ENCODE measurements at regions not wholly inside any gene's neighbourhood (a gene's known extent, or its start where the extent isn't known, plus 50 kb on each side); places are given as distances from the start of the nearest gene placed in this dataset.

- Histone ChIP-seq H3K36me3 (replicated peaks in 1 of 2; ENCODE audit: control insufficient read depth in 1 of 2, insufficient read depth in 2 of 2, low read length in 1 of 2) (no peaks in the 10 kb centered on the region), H3K79me2 (ENCODE audit: insufficient read depth) (no peaks in the 10 kb centered on the region), H3K27me3 (ENCODE audit: insufficient read depth) (no peaks in the 10 kb centered on the region), H3K4me1 (ENCODE audit: control insufficient read depth in 1 of 2, insufficient read depth in 2 of 2, low read depth in 1 of 2, low read length in 1 of 2) (no peaks in the 10 kb centered on the region), H3K4me2 (no peak overlapping the region), H3K9me3 (no peaks in the 10 kb centered on the region), H2AFZ (ENCODE audit: low read depth) (no peak overlapping the region), H3K9ac (no peak overlapping the region), H3K27ac (ENCODE audit: low read depth in 2 of 2, low read length in 1 of 2) (no peak overlapping the region), H3K9me2 (no peaks in the 10 kb centered on the region), H3K4me3 (ENCODE audit: low read depth in 2 of 2, low read length in 1 of 2) (no peak overlapping the region), H4K20me1 (ENCODE audit: insufficient read depth) (no peaks in the 10 kb centered on the region), H3F3A (replicated peaks; ENCODE audit: insufficient read depth) (no peaks in the 10 kb centered on the region)
- no peak for DNase-seq
- ChIA-PET CTCF (interaction anchor here (0.5 kb wide), 1 partner anchor 22 kb away, joined by 3 read pairs; no protein-coding TSS in a partner anchor), POLR2A (no interaction called here)
- 59% methylated on average over 3 of the region's 6 CpGs for WGBS (ENCODE audit: low lambda C conversion rate)
- TF ChIP-seq NFIC (IDR thresholded peaks at IDR 0.05; ENCODE audit: borderline replicate concordance) (no peak), GATA2 (CRISPR knock-in tag; IDR thresholded peaks at IDR 0.05) (no peak), EP300 (IDR thresholded peaks at IDR 0.05; ENCODE audit: borderline replicate concordance in 1 of 2, low read depth in 1 of 2, low read length in 1 of 2) (no peak), MXI1 (IDR thresholded peaks at IDR 0.05; ENCODE audit: low read depth, low read length) (no peak), MAX (IDR thresholded peaks at IDR 0.05; ENCODE audit: low read depth) (no peak), CTCF (IDR thresholded peaks at IDR 0.05) (no peak), TEAD4 (IDR thresholded peaks at IDR 0.05; ENCODE audit: borderline replicate concordance, insufficient read depth) (no peak), TAF1 (IDR thresholded peaks at IDR 0.05; ENCODE audit: borderline replicate concordance, low read depth, low read length) (no peak), EZH2phosphoT487 (IDR thresholded peaks at IDR 0.05; ENCODE audit: borderline replicate concordance, low read depth) (no peak)
Measured at GRCh38 chr2:128580988-128581848, 262.6 kb upstream of the HS6ST1 start.

GRCh38 chr2:128581849-128582244, 263.2 kb upstream of the HS6ST1 start:
- no peak overlapping the region for H3K4me2 ChIP-seq
- H4K20me1 ChIP-seq (ENCODE audit: insufficient read depth): no peaks in the 10 kb centered on the region
- H3K9me2 ChIP-seq: no peaks in the 10 kb centered on the region
- H3K27me3 ChIP-seq (ENCODE audit: insufficient read depth): no peaks in the 10 kb centered on the region
- no peak overlapping the region for H2AFZ ChIP-seq (ENCODE audit: low read depth)
- no peak for DNase-seq
- CTCF ChIA-PET: interaction anchor here (0.5 kb wide), 1 partner anchor 21 kb away, joined by 3 read pairs; no protein-coding TSS in a partner anchor
- no peak for TF ChIP-seq SIN3A (IDR thresholded peaks at IDR 0.05; ENCODE audit: borderline replicate concordance, low read depth, low read length)
- TF ChIP-seq CTCF (IDR thresholded peaks at IDR 0.05): no peak
- TF ChIP-seq ZBTB33 (IDR thresholded peaks at IDR 0.05; ENCODE audit: borderline replicate concordance, low read depth): no peak
- no peak for TF ChIP-seq GATA2 (CRISPR knock-in tag; IDR thresholded peaks at IDR 0.05)
- no peak for TF ChIP-seq PBX3 (IDR thresholded peaks at IDR 0.05)
- TF ChIP-seq YY1 (IDR thresholded peaks at IDR 0.05; ENCODE audit: low read depth): no peak
- TF ChIP-seq NRF1 (IDR thresholded peaks at IDR 0.05; ENCODE audit: low read depth, low read length): no peak
- no peak for TF ChIP-seq MXI1 (IDR thresholded peaks at IDR 0.05; ENCODE audit: low read depth, low read length)
- TF ChIP-seq GABPA (IDR thresholded peaks at IDR 0.05; ENCODE audit: low read depth): no peak
- POLR2A ChIA-PET: no interaction called here
- no peaks in the 10 kb centered on the region for H3F3A ChIP-seq (replicated peaks; ENCODE audit: insufficient read depth)
- no peaks in the 10 kb centered on the region for H3K9me3 ChIP-seq
- no peaks in the 10 kb centered on the region for H3K4me1 ChIP-seq (ENCODE audit: control insufficient read depth in 1 of 2, insufficient read depth in 2 of 2, low read depth in 1 of 2, low read length in 1 of 2)
- H3K27ac ChIP-seq (ENCODE audit: low read depth in 2 of 2, low read length in 1 of 2): no peak overlapping the region
- no peaks in the 10 kb centered on the region for H3K36me3 ChIP-seq (replicated peaks in 1 of 2; ENCODE audit: control insufficient read depth in 1 of 2, insufficient read depth in 2 of 2, low read length in 1 of 2)
- WGBS (ENCODE audit: low lambda C conversion rate): 18% methylated on average over 2 of the region's 2 CpGs
- no peaks in the 10 kb centered on the region for H3K79me2 ChIP-seq (ENCODE audit: insufficient read depth)
- H3K4me3 ChIP-seq (ENCODE audit: low read depth in 2 of 2, low read length in 1 of 2): no peak overlapping the region
- no peak overlapping the region for H3K9ac ChIP-seq

Data from SK-N-SH (cell line).